SU-DHL-6 (cell line): ENCODE measurements at regions not wholly inside any gene's neighbourhood (a gene's known extent, or its start where the extent isn't known, plus 50 kb on each side); places are given as distances from the start of the nearest gene placed in this dataset.

Experiments
- H2AFZ ChIP-seq: fragments of 200-600 bp; sonication (generic); 2 replicates; pipeline ENCODE4 v1.6.1; 2014; ENCODE audit warnings: low read depth, mild to moderate bottlenecking, moderate library complexity, mixed read lengths, antibody characterized with exemption, low read length; ENCODE audit not compliant: severe bottlenecking
- H3F3A ChIP-seq: fragments of 200-600 bp; shearing (Covaris generic); 2 replicates; pipeline ENCODE4 v1.6.0; 2016; ENCODE audit warnings: antibody characterized with exemption, mild to moderate bottlenecking; ENCODE audit not compliant: insufficient read depth
- H3K27ac ChIP-seq: fragments of 200-600 bp; sonication (generic); 2 replicates; pipeline ENCODE4 v1.5.1; 2016; ENCODE audit warnings: low read depth, mild to moderate bottlenecking, low read length, moderate library complexity, mixed read lengths
- H3K27me3 ChIP-seq: fragments of 200-600 bp; sonication (generic), shearing (Covaris generic); 2 replicates; pipeline ENCODE4 v1.6.0; 2014; ENCODE audit warnings: mild to moderate bottlenecking, low read length
- H3K36me3 ChIP-seq: fragments of 200-600 bp; sonication (generic); 2 replicates; pipeline ENCODE4 v1.6.1; 2014; ENCODE audit warnings: mild to moderate bottlenecking, low read length, mixed read lengths
- H3K4me2 ChIP-seq: fragments of 300-600, 200-600 bp; shearing (Covaris generic), sonication (generic); 2 replicates; pipeline ENCODE4 v1.6.0; 2014; ENCODE audit warnings: low read length, low read depth, mild to moderate bottlenecking; ENCODE audit not compliant: poor library complexity, severe bottlenecking
- H3K4me3 ChIP-seq: fragments of 200-600 bp; sonication (generic); 2 replicates; pipeline ENCODE4 v1.5.1; 2014; ENCODE audit warnings: antibody characterized with exemption, low read length, mild to moderate bottlenecking, mixed read lengths; ENCODE audit not compliant: insufficient read depth, poor library complexity, severe bottlenecking
- H3K79me2 ChIP-seq: fragments of 200-600 bp; sonication (generic); 2 replicates; pipeline ENCODE4 v1.6.1; 2014; ENCODE audit warnings: mild to moderate bottlenecking, low read length, moderate library complexity; ENCODE audit not compliant: insufficient read depth
- H3K9ac ChIP-seq: fragments of 200-600 bp; sonication (generic); 2 replicates; pipeline ENCODE4 v1.7.0; 2014; ENCODE audit warnings: mild to moderate bottlenecking, low read length
- H3K9me2 ChIP-seq: fragments of 200-600 bp; sonication (generic); replicated peaks from 2 replicates; pipeline ENCODE4 v1.6.1; 2014; ENCODE audit warnings: low read length; ENCODE audit not compliant: insufficient read depth
- H3K9me3 ChIP-seq: fragments of 200-600 bp; sonication (generic); 2 replicates; pipeline ENCODE4 v1.6.1; 2014; ENCODE audit warnings: low read length, mixed read lengths; ENCODE audit not compliant: insufficient read depth
- H4K20me1 ChIP-seq: fragments of 200-600 bp; sonication (generic); 2 replicates; pipeline ENCODE4 v1.6.1; 2014; ENCODE audit warnings: low read depth, mild to moderate bottlenecking, antibody characterized with exemption, low read length, moderate library complexity, mixed read lengths
- CTCF ChIP-seq: fragments of 200-600 bp; sonication (generic); IDR thresholded peaks from one replicate; pipeline ENCODE4 v1.5.1; 2017; ENCODE audit warnings: antibody characterized with exemption, mild to moderate bottlenecking, low read length, moderate library complexity; ENCODE audit not compliant: insufficient read depth, poor library complexity, severe bottlenecking
- EZH2phosphoT487 ChIP-seq: fragments of 200-600 bp; sonication (generic), shearing (Covaris generic); conservative IDR thresholded peaks from 2 replicates; pipeline ENCODE4 v1.6.1; 2018; ENCODE audit warnings: mild to moderate bottlenecking, antibody characterized with exemption, low read length, moderate library complexity, mixed read lengths

DNA sequence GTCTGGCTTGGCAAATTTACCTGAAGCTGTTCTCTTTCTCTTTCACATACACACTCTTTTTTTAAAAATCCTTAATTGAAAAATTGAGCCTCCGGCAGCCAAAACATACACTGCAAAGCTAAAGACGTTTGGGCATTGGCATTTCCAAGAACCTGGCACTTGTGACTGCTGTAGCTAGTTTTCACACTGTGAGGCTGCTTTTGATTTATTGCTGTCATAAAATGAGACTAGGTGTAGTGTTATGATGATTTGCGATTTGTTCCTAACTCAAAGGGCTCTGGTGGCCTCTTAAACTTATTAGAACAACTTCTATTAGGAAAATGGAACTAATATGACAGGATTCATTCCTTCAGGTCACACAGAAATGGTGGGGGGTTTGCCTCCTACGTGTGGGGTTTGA is 377.1 kb upstream of the FAR2 start:
- H4K20me1 ChIP-seq, result no peaks in the 10 kb centered on the region
- TF ChIP-seq CTCF (no peak), EZH2phosphoT487 (no peak)
- H3K27me3 ChIP-seq, result no peaks in the 10 kb centered on the region
- no peaks in the 10 kb centered on the region for H3K36me3 ChIP-seq
- no peak overlapping the region for H3K4me2 ChIP-seq
- H2AFZ ChIP-seq, result no peak overlapping the region
- no peak overlapping the region for H3K9ac ChIP-seq
- H3K79me2 ChIP-seq, result no peaks in the 10 kb centered on the region
- H3K27ac ChIP-seq, result no peak overlapping the region
- no peaks in the 10 kb centered on the region for H3K9me3 ChIP-seq
- no peaks in the 10 kb centered on the region for H3K9me2 ChIP-seq
- no peaks in the 10 kb centered on the region for H3F3A ChIP-seq
- H3K4me3 ChIP-seq, result no peak overlapping the region

- Histone ChIP-seq H4K20me1 (no peaks in the 10 kb centered on the region), H3K9me2 (no peaks in the 10 kb centered on the region), H3K27me3 (no peaks in the 10 kb centered on the region), H3K4me3 (no peak overlapping the region), H3K9me3 (no peaks in the 10 kb centered on the region), H3F3A (no peaks in the 10 kb centered on the region), H3K79me2 (no peaks in the 10 kb centered on the region), H2AFZ (no peak overlapping the region), H3K9ac (no peak overlapping the region), H3K4me2 (no peak overlapping the region), H3K27ac (no peak overlapping the region), H3K36me3 (no peaks in the 10 kb centered on the region)
- no peak for TF ChIP-seq CTCF
- TF ChIP-seq EZH2phosphoT487, result no peak
Observed at GRCh38 chr12:28775556-28775955, 373.5 kb upstream of the FAR2 start.

GRCh38 chr12:28776220-28776619 is 372.9 kb upstream of the FAR2 start:
- no peak overlapping the region for H3K4me2 ChIP-seq
- no peaks in the 10 kb centered on the region for H3K27me3 ChIP-seq

More at GRCh38 chr12:28776220-28776619, 372.9 kb upstream of the FAR2 start:
- no peaks in the 10 kb centered on the region for H3K9me2 ChIP-seq
- TF ChIP-seq CTCF (no peak), EZH2phosphoT487 (no peak)
- H3K9me3 ChIP-seq, result no peaks in the 10 kb centered on the region
- H3K4me3 ChIP-seq, result no peak overlapping the region
- H4K20me1 ChIP-seq, result no peaks in the 10 kb centered on the region
- no peak overlapping the region for H3K27ac ChIP-seq
- no peaks in the 10 kb centered on the region for H3F3A ChIP-seq
- H3K36me3 ChIP-seq, result no peaks in the 10 kb centered on the region
- H2AFZ ChIP-seq, result no peak overlapping the region
- no peak overlapping the region for H3K9ac ChIP-seq
- H3K79me2 ChIP-seq, result no peaks in the 10 kb centered on the region
